Chondrocyte (in vitro differentiated cells): ENCODE measurements at regions not wholly inside any gene's neighbourhood (a gene's known extent, or its start where the extent isn't known, plus 50 kb on each side); places are given as distances from the start of the nearest gene placed in this dataset.

Experiments
- DNase-seq: peaks from one replicate; pipeline ENCODE4 v3.0.0; 2021; ENCODE audit warnings: mixed read lengths, low spot score
- H3K27ac Mint-ChIP-seq: one replicate; pipeline ENCODE4 v1.8.0; 2021; ENCODE audit warnings: mild to moderate bottlenecking, moderate library complexity, mixed read lengths; ENCODE audit not compliant: unreplicated experiment
- H3K27me3 Mint-ChIP-seq: 2 replicates; pipeline ENCODE4 v1.8.0; 2021; ENCODE audit warnings: low read depth, mixed read lengths
- H3K36me3 Mint-ChIP-seq: 2 replicates; pipeline ENCODE4 v1.8.0; 2021; ENCODE audit warnings: low read depth, mixed read lengths
- H3K4me1 Mint-ChIP-seq: 2 replicates; pipeline ENCODE4 v1.8.0; 2021; ENCODE audit warnings: low read depth, mild to moderate bottlenecking, mixed read lengths
- H3K4me3 Mint-ChIP-seq: one replicate; pipeline ENCODE4 v1.8.0; 2021; ENCODE audit warnings: mild to moderate bottlenecking, moderate library complexity, mixed read lengths; ENCODE audit not compliant: unreplicated experiment
- H3K9me3 Mint-ChIP-seq: 2 replicates; pipeline ENCODE4 v1.8.0; 2021; ENCODE audit warnings: low read depth, mixed read lengths
- CTCF ChIP-seq: fragments of 200-600 bp; sonication (generic); IDR thresholded peaks from 2 replicates; pipeline ENCODE4 v1.5.0; 2021; ENCODE audit warnings: antibody characterized with exemption, mild to moderate bottlenecking, moderate library complexity

- Mint-ChIP-seq H3K4me1 (no peaks in the 10 kb centered on the region), H3K36me3 (no peaks in the 10 kb centered on the region), H3K9me3 (peaks cover 46% of the 10 kb centered on the region), H3K4me3 (no peak overlapping the region), H3K27ac (no peak overlapping the region), H3K27me3 (no peaks in the 10 kb centered on the region)
- DNase-seq, result no peak
- no peak for TF ChIP-seq CTCF
These were observed 348.5 kb downstream of the TCERG1L start for GRCh38 chr10:130963052-130963393.

GRCh38 chr10:130963786-130964522, 347.6 kb downstream of the TCERG1L start:
- TF ChIP-seq CTCF, result no peak
- no peak overlapping the region for H3K27ac Mint-ChIP-seq

GRCh38 chr10:130964771-130965170, 346.8 kb downstream of the TCERG1L start:
- Mint-ChIP-seq H3K27ac (no peak overlapping the region), H3K36me3 (no peaks in the 10 kb centered on the region), H3K9me3 (peaks cover 44% of the 10 kb centered on the region), H3K4me1 (no peaks in the 10 kb centered on the region), H3K27me3 (no peaks in the 10 kb centered on the region), H3K4me3 (no peak overlapping the region)
- no peak for DNase-seq
- TF ChIP-seq CTCF, result no peak

More at GRCh38 chr10:130963786-130964522, 347.6 kb downstream of the TCERG1L start:
- Mint-ChIP-seq H3K4me3 (no peak overlapping the region), H3K27me3 (no peaks in the 10 kb centered on the region), H3K9me3 (peaks cover 46% of the 10 kb centered on the region), H3K36me3 (no peaks in the 10 kb centered on the region), H3K4me1 (no peaks in the 10 kb centered on the region)
- DNase-seq, result no peak

- Mint-ChIP-seq H3K4me3 (no peak overlapping the region), H3K27ac (no peak overlapping the region), H3K9me3 (peaks cover 41% of the 10 kb centered on the region), H3K36me3 (no peaks in the 10 kb centered on the region), H3K27me3 (no peaks in the 10 kb centered on the region), H3K4me1 (no peaks in the 10 kb centered on the region)
- TF ChIP-seq CTCF, result no peak
- no peak for DNase-seq
These were observed 344.4 kb downstream of the TCERG1L start for GRCh38 chr10:130967161-130967560.

- TF ChIP-seq CTCF, result no peak
- H3K27ac Mint-ChIP-seq, result no peak overlapping the region
- peaks cover 39% of the 10 kb centered on the region for H3K9me3 Mint-ChIP-seq
- no peak for DNase-seq
- no peaks in the 10 kb centered on the region for H3K4me1 Mint-ChIP-seq
- no peaks in the 10 kb centered on the region for H3K27me3 Mint-ChIP-seq
- no peak overlapping the region for H3K4me3 Mint-ChIP-seq
- H3K36me3 Mint-ChIP-seq, result no peaks in the 10 kb centered on the region
These were observed 343.7 kb downstream of the TCERG1L start for GRCh38 chr10:130967784-130968183.
